ENCODE measurements at regions not wholly inside any gene's neighbourhood (a gene's known extent, or its start where the extent isn't known, plus 50 kb on each side); places are given as distances from the start of the nearest gene placed in this dataset.

GRCh38 chr1:72620453-72620852 is 338.1 kb upstream of the NEGR1 start:
- TF ChIP-seq PATZ1 (CRISPR knock-in tag; IDR thresholded peaks at IDR 0.05; ENCODE audit: borderline replicate concordance), result no peak
- TF ChIP-seq ZNF8 (CRISPR knock-in tag; IDR thresholded peaks at IDR 0.05), result no peak
- TF ChIP-seq ZNF565 (CRISPR knock-in tag; conservative IDR thresholded peaks at IDR 0.05; ENCODE audit: low read depth), result no peak
- TF ChIP-seq TOX (CRISPR knock-in tag; IDR thresholded peaks at IDR 0.05; ENCODE audit: borderline replicate concordance), result no peak
- TF ChIP-seq PPARA (CRISPR knock-in tag; IDR thresholded peaks at IDR 0.05; ENCODE audit: borderline replicate concordance), result no peak
- TF ChIP-seq TSHZ2 (CRISPR knock-in tag; IDR thresholded peaks at IDR 0.05), result no peak
- TF ChIP-seq RARB (CRISPR knock-in tag; IDR thresholded peaks at IDR 0.05), result no peak
- no peak for TF ChIP-seq ZFP3 (CRISPR knock-in tag; IDR thresholded peaks at IDR 0.05)
- TF ChIP-seq POU6F1 (CRISPR knock-in tag; IDR thresholded peaks at IDR 0.05; ENCODE audit: borderline replicate concordance, low read depth), result no peak
- TF ChIP-seq OSR1 (CRISPR knock-in tag; IDR thresholded peaks at IDR 0.05), result no peak
- no peak for TF ChIP-seq ZNF70 (CRISPR knock-in tag; IDR thresholded peaks at IDR 0.05)
